LNCAP (cell line): ENCODE measurements at regions not wholly inside any gene's neighbourhood (a gene's known extent, or its start where the extent isn't known, plus 50 kb on each side); places are given as distances from the start of the nearest gene placed in this dataset.

ENCODE experiments used
- TF ChIP-seq, protein P1 (sequence below): fragments of 450-650 bp; IDR thresholded peaks from 2 replicates; pipeline ENCODE4 v1.5.1; 2017; ENCODE audit warnings: mild to moderate bottlenecking

DNA sequence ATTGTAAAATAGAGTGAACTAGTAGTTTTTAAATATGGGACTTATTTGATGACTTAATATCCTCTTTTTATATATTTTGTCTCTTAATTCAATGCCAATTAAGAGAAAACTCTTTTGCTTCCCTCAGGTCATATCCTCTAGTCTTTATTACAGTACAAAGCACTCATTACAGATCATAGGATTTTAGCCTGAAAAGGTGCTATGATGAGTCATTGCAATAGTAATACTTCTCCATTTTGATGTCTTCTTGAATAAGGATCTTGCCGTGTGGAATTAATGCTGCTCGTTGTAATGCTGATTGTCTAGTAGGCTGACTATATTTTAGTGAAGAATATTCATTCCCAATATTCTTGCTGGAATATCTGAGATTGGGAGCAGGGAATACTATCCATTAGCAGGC, 612.2 kb upstream of the GOLIM4 start:
- TF ChIP-seq, protein P1, sequence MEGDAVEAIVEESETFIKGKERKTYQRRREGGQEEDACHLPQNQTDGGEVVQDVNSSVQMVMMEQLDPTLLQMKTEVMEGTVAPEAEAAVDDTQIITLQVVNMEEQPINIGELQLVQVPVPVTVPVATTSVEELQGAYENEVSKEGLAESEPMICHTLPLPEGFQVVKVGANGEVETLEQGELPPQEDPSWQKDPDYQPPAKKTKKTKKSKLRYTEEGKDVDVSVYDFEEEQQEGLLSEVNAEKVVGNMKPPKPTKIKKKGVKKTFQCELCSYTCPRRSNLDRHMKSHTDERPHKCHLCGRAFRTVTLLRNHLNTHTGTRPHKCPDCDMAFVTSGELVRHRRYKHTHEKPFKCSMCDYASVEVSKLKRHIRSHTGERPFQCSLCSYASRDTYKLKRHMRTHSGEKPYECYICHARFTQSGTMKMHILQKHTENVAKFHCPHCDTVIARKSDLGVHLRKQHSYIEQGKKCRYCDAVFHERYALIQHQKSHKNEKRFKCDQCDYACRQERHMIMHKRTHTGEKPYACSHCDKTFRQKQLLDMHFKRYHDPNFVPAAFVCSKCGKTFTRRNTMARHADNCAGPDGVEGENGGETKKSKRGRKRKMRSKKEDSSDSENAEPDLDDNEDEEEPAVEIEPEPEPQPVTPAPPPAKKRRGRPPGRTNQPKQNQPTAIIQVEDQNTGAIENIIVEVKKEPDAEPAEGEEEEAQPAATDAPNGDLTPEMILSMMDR, result no peak

DNA sequence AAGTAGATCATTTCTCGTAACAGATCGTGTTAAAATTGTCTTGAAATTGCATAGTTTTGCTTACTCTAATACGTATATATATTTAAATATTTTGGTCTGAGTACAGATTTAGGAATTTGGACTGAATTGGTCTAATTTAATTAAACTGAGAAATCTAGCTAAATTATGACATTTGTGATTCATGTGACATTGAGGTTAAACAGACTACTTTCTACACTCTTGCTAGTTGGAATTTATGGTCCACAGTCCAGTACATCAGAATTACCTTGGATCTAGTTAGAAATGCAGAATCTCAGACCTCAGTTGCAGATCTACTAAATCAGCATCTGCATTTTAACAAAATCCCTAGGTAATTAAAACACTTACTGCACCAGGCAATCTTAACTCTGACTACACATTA, 609.7 kb upstream of the GOLIM4 start:
- TF ChIP-seq, protein P1, result no peak

DNA sequence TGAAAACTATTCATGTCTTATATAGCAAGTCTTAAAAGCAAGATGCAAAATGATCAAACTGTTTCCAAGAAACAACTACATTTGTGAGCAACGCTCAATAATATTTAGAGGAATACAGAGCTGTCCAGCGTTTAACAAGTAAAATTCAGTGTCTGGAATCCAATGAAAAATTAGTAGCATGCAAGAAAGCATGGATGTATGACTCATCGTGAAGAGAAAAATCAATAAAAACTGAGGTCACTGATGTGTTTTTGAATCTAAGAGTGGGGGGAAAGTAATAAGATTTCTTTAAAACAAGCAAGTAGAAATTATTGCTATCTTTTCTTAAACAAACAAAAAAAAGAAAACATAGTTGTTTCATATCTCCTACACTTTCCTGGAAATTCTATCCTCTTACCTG, 600.3 kb upstream of the GOLIM4 start:
- TF ChIP-seq, protein P1, result no peak

DNA sequence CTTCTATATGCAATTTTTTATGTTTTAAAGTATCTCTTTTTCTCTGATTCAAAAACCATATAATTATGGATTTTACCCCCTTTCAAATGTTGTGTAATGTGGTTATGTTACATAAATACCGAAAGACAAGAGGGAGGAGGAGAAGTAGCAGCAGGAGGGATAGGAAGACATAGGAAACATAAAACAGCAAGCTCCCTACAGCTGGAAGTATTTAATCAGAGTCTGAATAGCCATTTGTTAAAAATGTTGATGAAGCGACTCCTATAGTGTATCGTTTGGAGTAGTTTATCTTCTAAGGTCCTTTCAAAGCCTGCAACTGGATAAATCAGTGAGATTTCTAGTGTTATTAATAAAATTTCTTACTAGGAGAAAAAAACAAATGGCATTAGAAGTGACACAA, 598.1 kb upstream of the GOLIM4 start:
- TF ChIP-seq, protein P1, result no peak

DNA sequence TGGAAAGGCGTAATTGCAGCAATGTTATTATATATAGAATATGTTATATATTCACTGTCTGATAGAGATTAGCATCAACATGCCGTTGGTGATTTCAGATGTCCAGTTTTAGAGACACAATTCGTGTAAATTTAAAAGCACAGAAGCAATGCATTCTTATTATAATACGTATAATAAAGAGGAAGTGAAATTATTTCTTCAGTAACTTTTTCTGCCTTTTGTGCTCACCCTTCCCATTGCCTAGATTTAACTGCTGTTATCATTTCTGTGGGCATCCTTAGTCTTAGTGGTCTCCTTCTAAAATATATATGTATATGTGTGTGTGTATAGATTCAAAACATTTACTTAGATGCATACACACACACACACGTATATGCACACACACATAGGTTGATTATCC, 592.5 kb upstream of the GOLIM4 start:
- TF ChIP-seq, protein P1, result no peak

DNA sequence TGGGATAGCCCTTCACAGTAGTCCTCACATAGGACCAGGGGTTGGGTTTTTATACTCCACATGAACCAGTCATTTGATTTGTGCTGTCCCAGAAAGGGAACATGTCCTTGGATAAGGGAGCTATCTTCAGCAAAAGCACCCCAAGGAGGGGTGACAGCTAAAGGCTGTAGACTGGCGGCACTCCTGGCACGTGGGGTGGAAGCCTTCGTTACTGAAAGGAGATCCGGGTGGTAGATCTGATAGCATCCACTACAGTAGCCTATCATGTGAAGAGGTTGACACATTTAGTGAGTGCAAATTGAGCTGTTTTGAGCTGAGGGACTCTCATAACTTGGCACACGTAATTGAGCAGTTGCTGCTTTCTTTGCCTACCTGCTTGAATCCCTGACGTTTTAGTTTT, 588.8 kb upstream of the GOLIM4 start:
- TF ChIP-seq, protein P1, result no peak

DNA sequence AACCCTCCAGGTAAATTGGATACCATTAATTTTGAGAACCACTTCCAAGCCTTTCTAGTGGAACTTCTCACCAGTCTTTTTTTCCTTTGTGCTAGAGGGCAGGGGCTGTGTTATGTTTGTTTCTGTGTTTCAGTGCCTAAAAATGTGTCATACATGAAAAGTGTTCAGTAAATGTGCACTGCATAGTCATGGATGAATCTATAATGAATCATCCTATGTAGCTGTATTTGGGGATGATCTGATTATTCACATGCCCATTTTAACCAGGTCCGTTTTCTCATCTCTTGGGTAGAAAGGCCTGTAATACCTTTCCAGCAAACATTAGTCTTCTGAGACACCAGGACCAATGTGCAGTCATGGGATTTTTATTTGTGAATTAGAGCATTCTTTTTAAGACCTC, 583.0 kb upstream of the GOLIM4 start:
- TF ChIP-seq, protein P1, result no peak

DNA sequence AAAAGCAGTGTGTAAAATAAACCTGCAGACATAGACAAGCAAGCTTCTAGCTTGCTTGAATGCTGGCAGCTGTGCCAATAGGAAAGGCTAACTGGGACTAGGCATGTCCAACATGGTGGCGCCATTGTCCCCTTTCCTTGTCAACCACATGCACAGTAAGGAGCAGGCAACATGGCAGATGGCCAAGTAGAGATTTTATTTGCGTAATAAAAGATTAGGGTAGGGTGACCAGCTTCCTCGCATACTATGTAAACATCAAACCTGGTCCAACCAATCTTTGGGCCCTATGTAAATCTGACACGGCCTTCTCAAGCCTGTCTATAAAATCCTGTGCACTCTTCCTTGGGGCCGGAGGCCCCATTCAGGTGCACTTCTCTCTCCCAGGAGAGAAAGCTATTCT, 575.4 kb upstream of the GOLIM4 start:
- TF ChIP-seq, protein P1, result peak; percentile 32; the same call in 1 of the 2 replicates
